Thyroid gland (tissue), 4 donors: ENCODE measurements at regions not wholly inside any gene's neighbourhood (a gene's known extent, or its start where the extent isn't known, plus 50 kb on each side); places are given as distances from the start of the nearest gene placed in this dataset.

Experiments used
- DNase-seq, 2 donors: peaks; one replicate each; pipeline ENCODE4 v3.0.0-alpha.2; 2019
- H3K27ac ChIP-seq, 3 donors: fragments of 200-600 bp; sonication (generic); 1 replicate in 2 of 3; 2 replicates in 1 of 3; pipeline ENCODE4 v1.5.1; 2016 to 2019; ENCODE audit warnings: mild to moderate bottlenecking in 1 of 3, moderate library complexity in 1 of 3
- H3K27me3 ChIP-seq: fragments of 200-600 bp; sonication (generic); one replicate; pipeline ENCODE4 v1.5.1; 2019
- H3K36me3 ChIP-seq, 2 donors: fragments of 200-600 bp; sonication (generic); one replicate each; pipeline ENCODE4 v1.5.1; 2016 to 2019
- H3K4me1 ChIP-seq, 2 donors: fragments of 200-600 bp; sonication (generic); one replicate each; pipeline ENCODE4 v1.5.1; 2017 to 2019
- H3K4me3 ChIP-seq, 3 donors: fragments of 200-600 bp; sonication (generic); replicated peaks in 1 of 3; 1 replicate in 2 of 3; 2 replicates in 1 of 3; pipeline ENCODE4 v1.5.1; 2016; ENCODE audit warnings: mild to moderate bottlenecking in 1 of 3
- H3K9me3 ChIP-seq: fragments of 200-600 bp; sonication (generic); one replicate; pipeline ENCODE4 v1.5.1; 2017
- CTCF ChIP-seq, 6 experiments: fragments of 200-600 bp in 3 of 6; fragments of 450-650 bp in 3 of 6; sonication (generic) in 3 of 6; IDR thresholded peaks; one replicate each; pipeline ENCODE4 v1.5.1; 2016 to 2019; ENCODE audit warnings: antibody characterized with exemption in 6 of 6, mild to moderate bottlenecking in 2 of 6, inconsistent platforms in 1 of 6, moderate library complexity in 1 of 6
- POLR2A ChIP-seq, 2 donors: fragments of 450-650 bp; IDR thresholded peaks; one replicate each; pipeline ENCODE4 v1.6.1; 2017; ENCODE audit warnings: antibody characterized with exemption in 2 of 2, mild to moderate bottlenecking in 2 of 2, moderate library complexity in 1 of 2
- WGBS, 2 donors: methylation state at CpG; one replicate each; pipeline ENCODE4 v1.1.5; 2017; 5-methylcytosine and 5-hydroxymethylcytosine counted together
- intact Hi-C: fragments of 100-400 bp; cut with DNase I; formaldehyde crosslinking; loops from one replicate; pipeline ENCODE4 v1.15.1; 2023

- 29 to 34% methylated on average over 13 of the region's 13 CpGs for WGBS, 2 donors
- no peak for TF ChIP-seq POLR2A (IDR thresholded peaks at IDR 0.05)
- no peak for TF ChIP-seq CTCF (IDR thresholded peaks at IDR 0.05)
- Histone ChIP-seq H3K27me3 (no peaks in the 10 kb centered on the region), H3K27ac (peak overlapping the region; percentile 19 to 70 (median 53)), H3K9me3 (no peaks in the 10 kb centered on the region), H3K4me3 (no peak overlapping the region), H3K4me1 (peaks cover 27 to 31% of the 10 kb centered on the region in 2 donors), H3K36me3 (no peaks in the 10 kb centered on the region)
- DNase-seq, result peak in 1 of 2 donors; percentile 31
- intact Hi-C loops, result no loop called here
Observed at GRCh38 chr10:21314906-21315644, 210.4 kb downstream of the SKIDA1 start.

GRCh38 chr10:21314111-21314626 lies 211.3 kb downstream of the SKIDA1 start:
- peak overlapping the region; percentile 19 to 53 (median 51) for H3K27ac ChIP-seq
- no peak overlapping the region for H3K4me3 ChIP-seq
- peak; percentile 31 to 50 for DNase-seq
- H3K4me1 ChIP-seq, result peaks cover 27 to 32% of the 10 kb centered on the region in 2 donors
- TF ChIP-seq POLR2A (IDR thresholded peaks at IDR 0.05), result no peak
- TF ChIP-seq CTCF (IDR thresholded peaks at IDR 0.05), result no peak
- 21 to 31% methylated on average over 9 of the region's 9 CpGs for WGBS, 2 donors
- H3K27me3 ChIP-seq, result no peaks in the 10 kb centered on the region
- intact Hi-C loops, result no loop called here
- no peaks in the 10 kb centered on the region for H3K36me3 ChIP-seq
- no peaks in the 10 kb centered on the region for H3K9me3 ChIP-seq

- 76 to 78% methylated on average over 7 of the region's 7 CpGs for WGBS, 2 donors
- intact Hi-C loops, result no loop called here
- DNase-seq, result no peak
Observed at GRCh38 chr10:21313691-21314090, 211.8 kb downstream of the SKIDA1 start.

GRCh38 chr10:21311426-21311825 lies 214.1 kb downstream of the SKIDA1 start:
- WGBS, 2 donors, result 88 to 94% methylated on average over 6 of the region's 6 CpGs
- H3K36me3 ChIP-seq, result no peaks in the 10 kb centered on the region
- intact Hi-C loops, result no loop called here
- H3K4me1 ChIP-seq, result peaks cover 26 to 33% of the 10 kb centered on the region in 2 donors
- DNase-seq, result no peak
- no peak for TF ChIP-seq POLR2A (IDR thresholded peaks at IDR 0.05)
- no peak for TF ChIP-seq CTCF (IDR thresholded peaks at IDR 0.05)
- H3K9me3 ChIP-seq, result no peaks in the 10 kb centered on the region
- H3K4me3 ChIP-seq, result no peak overlapping the region
- H3K27me3 ChIP-seq, result no peaks in the 10 kb centered on the region
- no peak overlapping the region for H3K27ac ChIP-seq

More at GRCh38 chr10:21313691-21314090, 211.8 kb downstream of the SKIDA1 start:
- H3K27ac ChIP-seq, result peak overlapping the region in 2 of 3 donors; percentile 51 to 53
- no peaks in the 10 kb centered on the region for H3K36me3 ChIP-seq
- TF ChIP-seq POLR2A (IDR thresholded peaks at IDR 0.05), result no peak
- no peak for TF ChIP-seq CTCF (IDR thresholded peaks at IDR 0.05)
- H3K9me3 ChIP-seq, result no peaks in the 10 kb centered on the region
- H3K4me3 ChIP-seq, result no peak overlapping the region
- peaks cover 27 to 35% of the 10 kb centered on the region in 2 donors for H3K4me1 ChIP-seq
- H3K27me3 ChIP-seq, result no peaks in the 10 kb centered on the region

- H3K36me3 ChIP-seq, result no peaks in the 10 kb centered on the region
- H3K27ac ChIP-seq, result no peak overlapping the region
- no peaks in the 10 kb centered on the region for H3K9me3 ChIP-seq
- H3K4me1 ChIP-seq, result peaks cover 15 to 21% of the 10 kb centered on the region in 2 donors
- H3K27me3 ChIP-seq, result no peaks in the 10 kb centered on the region
- TF ChIP-seq CTCF (IDR thresholded peaks at IDR 0.05), result no peak
- WGBS, 2 donors, result 67 to 70% methylated on average over 3 of the region's 3 CpGs
- no peak overlapping the region for H3K4me3 ChIP-seq
- no peak for DNase-seq
- intact Hi-C loops, result no loop called here
Observed at GRCh38 chr10:21309427-21309826, 216.1 kb downstream of the SKIDA1 start.
